Esophagus muscularis mucosa (tissue), 4 donors: ENCODE measurements at regions not wholly inside any gene's neighbourhood (a gene's known extent, or its start where the extent isn't known, plus 50 kb on each side); places are given as distances from the start of the nearest gene placed in this dataset.

ENCODE experiments used
- EP300 ChIP-seq: sonication (generic); formaldehyde crosslinking; IDR thresholded peaks from one replicate; pipeline ENCODE4 v1.6.1; 2017; ENCODE audit warnings: antibody characterized with exemption
- POLR2AphosphoS5 ChIP-seq, 2 donors: sonication (generic); formaldehyde crosslinking; IDR thresholded peaks; one replicate each; pipeline ENCODE4 v1.6.1; 2017; ENCODE audit warnings: antibody characterized with exemption in 2 of 2
- TF ChIP-seq, protein P1 (sequence below), 3 experiments: fragments of 200-600 bp in 2 of 3; fragments of 450-650 bp in 1 of 3; sonication (generic) in 2 of 3; IDR thresholded peaks; one replicate each; pipeline ENCODE4 v1.5.1; 2017 to 2019; ENCODE audit warnings: antibody characterized with exemption in 3 of 3, mild to moderate bottlenecking in 2 of 3, moderate library complexity in 1 of 3

DNA sequence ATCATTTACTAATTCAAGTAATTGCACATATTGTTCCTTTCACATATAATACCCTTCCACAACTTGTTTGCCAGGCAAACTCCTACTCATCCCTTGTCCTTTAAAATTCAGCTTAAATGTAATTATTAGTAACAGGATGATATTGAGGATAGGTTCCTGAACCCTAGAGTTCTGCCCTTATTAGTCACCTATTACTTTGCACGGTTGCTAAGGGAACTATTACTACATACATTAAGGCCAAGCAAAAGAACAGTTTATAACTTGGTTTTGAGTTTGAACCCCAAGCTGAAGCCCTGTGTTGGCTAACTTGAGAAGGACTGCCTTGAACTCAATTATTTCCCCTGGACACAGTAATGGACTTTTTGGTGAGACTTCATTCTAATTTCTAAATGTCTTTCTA is 529.7 kb downstream of the IGSF11 start:
- TF ChIP-seq, protein P1, sequence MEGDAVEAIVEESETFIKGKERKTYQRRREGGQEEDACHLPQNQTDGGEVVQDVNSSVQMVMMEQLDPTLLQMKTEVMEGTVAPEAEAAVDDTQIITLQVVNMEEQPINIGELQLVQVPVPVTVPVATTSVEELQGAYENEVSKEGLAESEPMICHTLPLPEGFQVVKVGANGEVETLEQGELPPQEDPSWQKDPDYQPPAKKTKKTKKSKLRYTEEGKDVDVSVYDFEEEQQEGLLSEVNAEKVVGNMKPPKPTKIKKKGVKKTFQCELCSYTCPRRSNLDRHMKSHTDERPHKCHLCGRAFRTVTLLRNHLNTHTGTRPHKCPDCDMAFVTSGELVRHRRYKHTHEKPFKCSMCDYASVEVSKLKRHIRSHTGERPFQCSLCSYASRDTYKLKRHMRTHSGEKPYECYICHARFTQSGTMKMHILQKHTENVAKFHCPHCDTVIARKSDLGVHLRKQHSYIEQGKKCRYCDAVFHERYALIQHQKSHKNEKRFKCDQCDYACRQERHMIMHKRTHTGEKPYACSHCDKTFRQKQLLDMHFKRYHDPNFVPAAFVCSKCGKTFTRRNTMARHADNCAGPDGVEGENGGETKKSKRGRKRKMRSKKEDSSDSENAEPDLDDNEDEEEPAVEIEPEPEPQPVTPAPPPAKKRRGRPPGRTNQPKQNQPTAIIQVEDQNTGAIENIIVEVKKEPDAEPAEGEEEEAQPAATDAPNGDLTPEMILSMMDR (IDR thresholded peaks at IDR 0.05): no peak
- TF ChIP-seq EP300: no peak
- no peak for TF ChIP-seq POLR2AphosphoS5 (IDR thresholded peaks at IDR 0.05)
